Hypothalamus (tissue), 51 donors: ENCODE measurements at regions not wholly inside any gene's neighbourhood (a gene's known extent, or its start where the extent isn't known, plus 50 kb on each side); places are given as distances from the start of the nearest gene placed in this dataset.
"Not testable (repeated sequence)": the region's sequence is repeated elsewhere in the genome, so short reads cannot be mapped to it uniquely, and the experiment has no call there.

Experiments used
- DNase-seq, 51 donors: peaks; one replicate each; lab custom pipeline; 2025; lab: John Stamatoyannopoulos, UW

DNA sequence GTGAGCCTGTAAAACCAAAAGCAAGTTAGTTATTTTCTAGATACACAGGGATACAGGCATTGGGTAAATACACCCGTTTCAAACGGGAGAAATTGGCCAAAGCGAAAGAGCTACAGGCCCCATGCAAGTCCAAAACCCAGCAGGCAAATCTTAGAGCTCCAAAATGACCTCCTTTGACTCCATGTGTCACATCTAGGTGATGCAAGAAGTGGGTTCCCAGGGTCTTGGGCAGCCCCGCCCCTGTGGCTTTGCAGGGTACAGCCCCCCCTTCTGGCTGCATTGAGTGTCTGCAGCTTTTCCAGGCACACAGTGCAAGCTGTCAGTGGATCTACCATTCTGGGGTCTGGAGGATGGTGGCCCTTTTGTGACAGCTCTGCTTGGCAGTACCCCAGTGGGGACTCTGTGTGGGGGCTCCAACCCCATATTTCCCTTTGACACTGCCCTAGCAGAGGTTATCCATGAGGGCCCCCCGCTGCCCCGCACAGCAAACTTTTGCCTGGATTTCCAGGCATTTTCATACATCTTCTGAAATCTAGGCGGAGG is 1367.6 kb downstream of the CDH12 start:
- not testable (repeated sequence) for DNase-seq

DNA sequence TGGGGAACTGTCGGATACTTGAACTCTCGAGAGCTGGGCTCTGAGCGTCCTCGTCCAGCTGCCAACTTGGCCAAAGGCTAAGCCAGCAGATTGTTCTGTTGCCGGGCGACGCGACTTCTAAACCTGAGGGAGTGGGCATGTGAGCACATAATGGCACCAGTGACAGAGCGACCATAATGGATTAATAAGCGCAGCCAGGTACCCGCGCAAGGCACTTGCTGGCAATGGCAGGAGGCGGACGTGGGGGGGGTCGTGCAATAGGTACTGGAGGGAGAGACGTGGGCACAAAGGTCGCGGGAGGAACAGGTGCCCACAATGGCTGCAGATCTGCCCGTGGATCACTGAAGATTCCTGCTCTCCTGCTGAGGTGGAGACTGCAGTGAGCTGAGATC is 1368.7 kb downstream of the CDH12 start:
- DNase-seq, result not testable (repeated sequence)

DNA sequence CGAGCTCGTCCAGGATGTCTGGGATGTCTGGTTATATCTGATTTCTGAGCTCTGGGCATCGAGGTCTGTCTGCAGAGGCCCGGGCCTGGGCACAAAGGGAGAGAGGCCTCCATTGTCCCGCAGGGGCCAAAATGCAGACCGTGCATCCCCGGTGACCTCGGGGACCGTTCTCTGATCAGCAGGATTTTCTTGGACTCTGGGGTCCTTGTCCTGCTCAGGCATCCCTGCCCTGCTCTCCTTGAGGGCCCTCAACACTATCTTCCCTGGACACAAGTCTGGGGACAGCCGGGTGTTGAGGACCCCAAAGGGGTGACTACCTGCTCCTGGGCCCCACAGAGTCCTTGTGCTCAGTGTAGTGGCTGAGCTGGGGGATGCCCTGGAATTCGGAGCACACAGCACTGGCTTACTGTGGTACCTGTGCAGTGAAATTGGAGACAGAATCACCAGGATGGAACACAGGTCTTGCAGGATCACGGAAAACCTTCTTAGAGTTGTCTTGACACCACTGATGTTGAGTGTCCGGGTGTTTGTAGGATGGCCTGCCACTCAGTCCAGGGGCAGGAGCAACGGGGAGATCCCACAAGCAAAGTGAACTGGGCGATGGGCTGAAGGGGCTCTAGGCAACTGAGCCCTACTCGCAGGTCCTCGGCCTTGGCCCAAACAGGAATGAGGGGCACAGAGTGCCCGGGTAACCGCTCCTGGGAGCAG is 1369.2 kb downstream of the CDH12 start:
- DNase-seq, result not testable (repeated sequence)

DNA sequence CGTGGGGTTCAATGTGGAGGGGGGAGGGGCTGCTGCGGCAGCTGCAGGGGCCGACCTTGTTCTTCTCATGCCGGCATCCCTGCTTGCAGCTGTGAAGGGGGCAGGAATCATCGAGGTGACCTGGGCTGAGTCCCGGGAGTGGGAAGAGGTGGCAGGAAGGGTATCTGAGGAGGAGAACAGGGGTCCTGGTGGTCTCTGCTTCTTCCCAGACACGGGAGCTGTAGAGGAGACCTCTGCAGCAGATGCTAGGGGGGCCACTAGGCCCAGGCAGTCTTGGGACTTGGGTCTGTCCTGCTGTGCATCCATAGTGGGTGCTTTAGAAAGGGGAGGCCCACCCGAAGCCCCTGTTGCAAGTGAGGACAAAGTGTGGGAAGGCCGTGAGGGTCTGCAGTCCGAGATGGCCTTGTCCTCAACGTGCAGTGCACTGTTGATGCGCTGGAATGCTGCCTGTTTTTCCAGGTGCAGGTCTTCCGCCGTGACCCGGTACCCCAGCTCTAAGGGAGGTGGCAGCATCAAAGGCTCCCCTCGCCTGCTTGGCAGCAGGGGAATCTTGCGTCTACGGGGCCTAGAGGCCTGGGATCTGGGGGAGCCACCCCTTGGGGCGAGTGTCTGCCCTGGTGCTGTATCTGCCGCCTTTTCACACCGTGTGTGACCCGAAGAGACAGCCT is 1370.0 kb downstream of the CDH12 start:
- not testable (repeated sequence) for DNase-seq

DNA sequence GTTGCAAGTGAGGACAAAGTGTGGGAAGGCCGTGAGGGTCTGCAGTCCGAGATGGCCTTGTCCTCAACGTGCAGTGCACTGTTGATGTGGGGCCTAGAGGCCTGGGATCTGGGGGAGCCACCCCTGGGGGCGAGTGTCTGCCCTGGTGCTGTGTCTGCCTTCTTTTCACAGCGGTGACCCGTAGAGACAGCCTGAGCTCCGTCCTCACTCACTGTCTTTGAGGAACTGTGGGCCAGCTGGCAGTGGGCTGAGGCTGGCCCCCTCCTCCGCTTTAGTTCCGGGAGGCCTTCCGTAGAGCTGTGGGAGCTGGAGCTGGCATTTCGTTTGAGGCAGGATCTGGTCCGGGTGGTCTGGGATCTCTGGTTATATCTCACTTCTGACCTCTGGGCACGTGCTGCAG is 1370.6 kb downstream of the CDH12 start:
- not testable (repeated sequence) for DNase-seq

DNA sequence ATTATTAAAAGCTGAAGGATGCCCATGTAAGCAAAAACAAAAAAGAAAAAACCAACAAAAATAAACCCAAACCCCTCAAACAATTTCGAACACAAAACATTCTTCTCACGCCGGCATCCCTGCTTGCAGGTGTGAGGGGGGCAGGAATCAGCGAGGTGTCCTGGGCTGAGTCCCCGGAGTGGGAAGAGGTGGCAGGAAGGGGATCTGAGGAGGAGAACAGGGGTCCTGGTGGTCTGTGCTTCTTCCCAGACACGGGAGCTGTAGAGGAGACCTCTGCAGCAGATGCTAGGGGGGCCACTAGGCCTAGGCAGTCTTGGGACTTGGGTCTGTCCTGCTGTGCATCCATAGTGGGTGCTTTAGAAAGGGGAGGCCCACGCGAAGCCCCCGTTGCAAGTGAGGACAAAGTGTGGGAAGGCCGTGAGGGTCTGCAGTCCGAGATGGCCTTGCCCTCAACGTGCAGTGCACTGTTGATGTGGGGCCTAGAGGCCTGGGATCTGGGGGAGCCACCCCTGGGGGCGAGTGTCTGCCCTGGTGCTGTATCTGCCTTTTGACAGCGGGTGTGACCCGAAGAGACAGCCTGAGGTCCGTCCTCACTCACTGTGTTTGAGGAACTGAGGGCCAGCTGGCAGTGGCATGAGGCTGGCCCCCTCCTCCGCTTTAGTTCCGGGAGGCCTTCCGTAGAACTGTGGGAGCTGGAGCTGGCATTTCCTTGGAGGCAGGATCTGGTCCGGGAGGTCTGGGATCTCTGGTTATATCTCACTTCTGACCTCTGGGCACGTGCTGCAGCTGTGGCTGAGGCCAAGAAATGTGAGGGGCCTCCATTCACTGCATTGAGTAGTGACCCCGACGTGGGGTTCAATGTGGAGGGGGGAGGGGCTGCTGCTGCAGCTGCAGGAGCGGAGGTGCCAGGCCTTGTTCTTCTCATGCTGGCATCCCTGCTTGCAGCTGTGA is 1371.5 kb downstream of the CDH12 start:
- not testable (repeated sequence) for DNase-seq

DNA sequence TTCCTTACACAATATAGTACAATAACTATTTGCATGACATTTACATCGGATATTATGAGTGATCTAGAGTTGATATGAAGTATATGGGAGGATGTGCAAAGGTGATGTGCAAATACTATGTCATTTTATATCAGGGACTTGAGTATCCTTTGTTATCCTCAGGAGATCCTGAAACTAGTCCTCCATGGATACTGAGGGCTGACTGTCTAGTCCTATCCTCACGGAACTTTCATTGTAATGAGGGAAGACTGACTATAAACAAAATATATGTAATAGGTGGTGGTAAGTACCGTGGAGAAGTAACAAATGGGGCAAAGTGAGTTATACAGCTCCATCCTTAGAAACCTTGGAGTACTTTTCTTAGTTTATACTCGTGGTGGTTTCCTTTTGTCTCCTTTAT is 1373.1 kb downstream of the CDH12 start:
- not testable (repeated sequence) for DNase-seq

DNA sequence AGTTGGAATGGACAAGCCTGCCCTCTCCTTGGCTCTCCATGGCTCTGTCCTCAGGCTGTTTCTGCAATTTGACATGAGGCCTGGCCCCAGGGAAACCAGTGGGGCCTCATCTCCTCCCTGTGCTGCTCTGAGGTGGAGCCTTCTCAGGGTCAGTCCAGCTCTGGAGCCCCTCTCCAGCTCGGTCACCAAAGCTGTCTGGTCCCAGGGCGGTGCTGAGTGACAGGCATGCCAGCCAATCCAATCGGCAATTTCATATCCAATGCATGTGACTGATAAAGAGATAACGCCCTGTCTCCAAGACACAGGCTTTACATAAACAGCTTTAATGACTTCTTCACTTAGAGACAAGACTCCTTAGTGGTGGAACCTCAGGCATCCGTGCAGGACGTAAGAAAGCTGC is 1379.2 kb downstream of the CDH12 start:
- not testable (repeated sequence) for DNase-seq

DNA sequence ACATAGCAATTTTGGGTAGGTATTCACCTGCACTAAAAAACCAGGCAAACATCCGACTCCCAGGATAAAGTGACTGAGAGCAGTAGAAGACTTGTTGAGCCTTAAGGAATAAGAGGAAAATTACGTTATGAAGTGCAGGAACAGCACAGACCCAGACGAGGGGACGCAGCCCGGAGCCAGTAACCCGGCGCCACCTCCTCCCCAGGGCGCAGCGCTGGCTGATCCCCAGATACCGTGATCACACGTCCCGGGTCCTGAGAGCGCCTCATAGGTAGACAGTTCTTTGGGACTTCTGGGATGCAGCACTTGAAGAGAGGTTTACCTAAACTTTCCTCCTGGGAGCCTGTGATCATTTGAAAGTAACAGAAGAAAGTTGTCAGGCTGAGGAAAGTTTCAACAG is 1379.7 kb downstream of the CDH12 start:
- DNase-seq, result not testable (repeated sequence)

DNA sequence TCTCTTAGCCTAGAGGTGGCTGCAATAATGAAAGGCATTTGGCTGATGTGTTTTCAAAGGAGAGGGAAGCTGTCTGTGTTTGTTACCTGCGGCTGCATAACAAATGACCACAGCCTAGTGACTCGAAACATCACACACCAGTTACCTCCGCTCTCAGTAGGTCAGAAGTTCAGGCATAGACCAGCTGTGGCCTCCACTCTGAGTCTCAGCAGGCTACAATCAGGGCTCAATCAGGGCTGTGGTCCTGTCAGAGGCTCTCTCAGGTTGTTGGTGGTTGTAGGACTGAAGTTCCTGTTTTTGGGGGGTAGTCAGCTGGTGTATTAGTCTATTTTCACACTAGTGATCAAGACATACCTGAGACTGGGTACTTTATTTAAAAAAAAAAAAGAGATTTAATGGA is 1381.5 kb downstream of the CDH12 start:
- DNase-seq, result not testable (repeated sequence)

DNA sequence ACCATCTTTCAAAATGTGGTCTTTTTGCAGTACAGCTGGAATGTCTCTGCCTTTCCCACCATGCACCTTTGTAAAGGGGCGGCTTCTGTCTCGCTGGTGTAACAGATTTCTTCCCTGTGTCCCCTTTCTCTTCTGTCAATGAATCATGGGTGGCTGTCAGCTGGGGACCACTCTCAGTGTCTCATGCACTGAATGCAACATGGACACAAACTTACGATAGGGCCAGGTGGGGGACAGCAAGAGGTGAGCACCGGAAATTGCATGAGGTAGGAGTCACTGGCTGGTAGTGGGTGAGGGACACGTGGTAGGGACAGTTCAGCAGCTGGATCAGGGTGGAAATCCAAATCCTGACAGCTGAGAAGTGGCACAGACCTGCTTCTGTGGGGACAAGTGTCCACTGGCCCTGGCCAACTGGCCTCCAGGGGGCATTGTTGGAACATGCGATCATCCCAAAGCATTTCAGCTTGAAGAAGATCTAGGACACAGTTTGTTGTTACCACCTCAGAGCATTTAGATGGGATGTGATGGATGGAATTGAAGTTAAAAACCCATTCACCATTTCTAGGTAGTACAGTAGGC is 1383.5 kb downstream of the CDH12 start:
- DNase-seq, result peak in 36 of 51 donors; percentile 3 to 80 (median 38)

DNA sequence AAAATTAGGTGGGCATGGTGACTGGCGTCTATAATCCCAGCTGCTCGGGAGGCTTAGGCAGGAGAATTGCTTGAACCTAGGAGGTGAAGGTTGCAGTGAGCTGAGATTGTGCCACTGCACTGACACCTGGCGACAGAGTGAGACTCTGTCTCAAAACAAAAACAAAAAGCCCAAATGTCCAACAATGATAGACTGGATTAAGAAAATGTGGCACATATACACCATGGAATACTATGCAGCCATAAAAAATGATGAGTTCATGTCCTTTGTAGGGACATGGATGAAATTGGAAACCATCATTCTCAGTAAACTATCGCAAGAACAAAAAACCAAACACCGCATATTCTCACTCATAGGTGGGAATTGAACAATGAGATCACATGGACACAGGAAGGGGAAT is 1385.6 kb downstream of the CDH12 start:
- DNase-seq, result not testable (repeated sequence)

DNA sequence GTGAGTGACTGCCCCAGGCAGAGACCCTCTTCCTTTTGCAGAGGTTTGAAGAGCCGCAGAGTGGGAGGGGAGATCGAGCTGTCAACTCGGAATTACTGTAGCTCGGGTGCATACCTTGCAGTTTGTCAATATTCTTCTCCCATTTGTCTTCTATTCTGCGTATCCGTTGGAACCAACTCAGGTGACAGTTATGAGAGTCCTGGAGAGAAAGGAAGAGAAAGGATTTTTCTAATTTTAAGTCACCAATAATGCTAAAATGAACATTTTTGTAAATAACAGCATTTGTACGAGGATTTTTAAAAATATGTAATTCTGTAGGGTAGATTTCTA is 1393.4 kb downstream of the CDH12 start:
- DNase-seq, result not testable (repeated sequence)

DNA sequence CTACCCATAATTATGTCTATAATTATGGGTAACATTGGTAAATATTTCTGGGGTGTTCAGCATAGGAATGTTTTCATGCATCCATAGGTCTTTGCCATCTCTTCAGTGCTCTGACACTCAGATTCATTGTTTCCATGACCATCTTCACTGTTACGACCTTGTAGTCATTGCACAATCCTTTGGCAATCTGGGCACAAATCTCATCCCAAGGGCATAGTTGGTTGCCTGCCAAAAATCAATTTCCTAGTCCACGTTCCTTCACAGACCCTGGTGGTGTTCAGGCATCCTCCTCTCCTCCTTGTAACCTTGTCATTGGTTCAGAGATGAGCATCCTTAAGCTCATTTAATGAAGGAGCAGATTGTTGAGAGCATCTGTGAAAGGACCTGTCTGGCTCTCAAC is 1400.7 kb downstream of the CDH12 start:
- DNase-seq, result no peak

DNA sequence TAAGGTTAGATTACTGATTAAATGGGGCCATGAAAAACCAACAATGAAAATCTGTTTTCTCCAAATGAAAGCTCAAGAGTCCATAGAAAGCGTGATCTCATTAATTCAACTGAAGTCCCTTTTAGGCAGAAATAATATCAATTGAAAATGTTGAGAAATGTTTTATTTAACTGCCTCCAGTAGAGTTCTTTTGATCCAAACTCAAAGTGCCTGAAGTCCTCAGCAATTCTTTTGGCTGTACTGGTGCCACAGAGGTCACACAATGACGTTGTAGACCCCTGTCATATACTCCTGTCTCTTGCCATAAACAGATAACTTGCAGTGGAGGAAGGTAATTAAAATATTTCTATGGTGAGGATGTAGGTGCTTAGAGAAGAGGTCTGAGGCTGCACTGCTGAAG is 1420.5 kb downstream of the CDH12 start:
- no peak for DNase-seq

DNA sequence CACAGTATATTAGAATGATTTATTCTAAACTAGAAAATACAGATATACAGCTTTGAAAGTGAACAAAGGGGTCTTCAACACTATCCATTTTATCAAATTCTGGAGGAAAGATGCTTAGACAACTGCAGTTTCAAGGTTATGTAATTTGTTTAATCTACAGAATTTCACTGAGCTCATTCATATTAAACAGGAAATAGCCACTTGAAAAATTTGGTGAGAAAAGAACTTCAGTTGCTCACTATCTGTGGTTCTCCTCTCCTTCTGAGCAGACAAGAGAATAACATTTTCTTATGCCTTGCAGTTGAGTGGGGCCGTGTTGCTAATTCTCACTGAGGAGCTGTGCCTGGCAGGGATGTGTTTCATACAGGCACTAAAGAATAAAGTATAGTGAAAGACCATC is 1428.2 kb downstream of the CDH12 start:
- DNase-seq, result no peak

DNA sequence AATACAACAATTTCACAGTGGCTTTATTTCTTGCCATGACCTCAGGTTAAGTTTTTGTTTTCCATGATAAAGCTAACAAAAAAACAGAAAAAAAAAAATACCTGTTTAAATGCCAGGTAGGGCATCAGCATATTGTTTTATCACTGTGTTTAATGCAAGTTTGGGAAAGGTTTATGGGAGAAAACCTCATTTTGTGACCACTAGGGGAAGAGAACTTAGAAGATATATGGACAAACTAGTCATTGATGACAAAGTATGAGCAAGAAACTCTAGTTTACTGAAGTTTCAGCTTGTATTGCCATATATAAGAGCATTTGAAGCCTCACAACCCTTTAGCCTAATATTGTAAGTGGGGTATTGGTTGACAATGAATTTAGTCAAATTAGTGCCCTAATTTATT is 1431.4 kb upstream of the CDH18 start:
- DNase-seq, result no peak

DNA sequence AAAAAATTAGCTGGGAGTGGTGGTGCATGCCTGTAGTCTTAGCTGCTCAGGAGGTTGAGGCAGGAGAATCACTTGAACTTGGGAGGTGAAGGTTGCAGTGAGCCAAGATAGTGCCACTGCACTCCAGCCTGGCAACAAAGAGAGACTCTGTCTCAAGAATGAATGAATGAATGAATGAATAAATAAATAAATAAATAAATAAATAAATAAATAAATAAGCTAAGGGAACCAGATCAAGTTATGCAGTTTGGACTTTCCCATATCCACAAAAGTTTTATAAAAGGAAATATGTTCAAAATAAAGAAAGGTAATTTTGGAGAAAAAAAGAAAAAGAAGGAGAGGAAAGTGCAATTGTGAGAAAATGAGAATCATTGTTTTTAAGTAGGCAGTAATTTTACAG is 1414.1 kb upstream of the CDH18 start:
- DNase-seq, result not testable (repeated sequence)

DNA sequence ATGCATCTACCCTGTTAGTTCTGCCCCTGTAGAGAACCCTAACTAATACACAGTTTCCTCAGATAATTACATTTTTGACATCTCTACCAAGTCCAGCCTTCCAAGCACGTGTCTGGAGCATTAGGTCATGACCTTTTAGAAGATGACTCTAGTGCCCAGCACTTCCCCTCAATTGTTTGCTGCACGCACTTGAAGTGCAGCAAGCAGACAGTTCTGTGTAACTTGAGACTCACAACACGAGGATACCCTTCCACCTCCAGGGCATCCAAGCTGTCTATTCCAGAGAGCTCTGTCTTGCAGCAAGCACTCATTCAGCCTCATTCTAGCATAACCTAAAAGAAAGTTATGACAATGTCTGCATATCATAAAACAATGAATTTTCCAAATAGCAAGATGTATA is 1410.5 kb upstream of the CDH18 start:
- DNase-seq, result no peak

DNA sequence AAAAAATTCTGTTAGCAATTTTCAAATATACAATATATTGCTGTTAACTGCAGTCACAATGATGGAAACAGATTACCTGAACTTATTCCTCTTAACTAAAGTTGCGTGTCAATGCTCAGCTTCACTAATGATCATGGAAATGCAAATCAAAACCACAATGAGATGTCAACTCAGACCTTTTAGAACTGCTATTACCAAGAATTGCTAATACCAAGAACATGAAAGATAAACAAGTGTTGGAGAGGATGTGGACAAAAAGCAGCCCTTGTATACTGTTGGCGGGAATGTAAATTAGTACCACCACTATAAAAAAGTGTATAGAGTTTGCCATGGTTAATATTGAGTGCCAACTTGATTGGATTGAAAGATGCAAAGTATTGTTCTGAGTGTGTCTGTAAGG is 1409.7 kb upstream of the CDH18 start:
- no peak for DNase-seq

DNA sequence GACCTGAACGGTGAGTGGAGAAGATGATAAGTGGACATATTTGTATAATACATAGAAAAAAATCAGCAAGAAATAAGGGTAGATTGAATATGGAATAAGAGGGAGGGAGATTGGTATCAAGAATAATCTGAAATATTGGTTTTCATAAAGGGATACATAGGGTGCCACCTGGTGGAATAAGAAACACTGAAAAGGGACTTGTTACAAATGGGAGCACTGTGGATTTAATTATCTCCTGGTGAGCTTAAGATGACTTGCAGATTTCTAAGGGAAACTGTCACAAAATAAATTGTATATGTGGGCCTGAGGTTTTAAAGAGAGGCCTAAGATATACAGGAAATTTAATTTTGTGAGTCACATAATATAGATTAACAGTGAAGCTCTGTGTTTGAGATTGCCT is 1403.5 kb upstream of the CDH18 start:
- no peak for DNase-seq
